ENCODE measurements at regions not wholly inside any gene's neighbourhood (a gene's known extent, or its start where the extent isn't known, plus 50 kb on each side); places are given as distances from the start of the nearest gene placed in this dataset.

DNA sequence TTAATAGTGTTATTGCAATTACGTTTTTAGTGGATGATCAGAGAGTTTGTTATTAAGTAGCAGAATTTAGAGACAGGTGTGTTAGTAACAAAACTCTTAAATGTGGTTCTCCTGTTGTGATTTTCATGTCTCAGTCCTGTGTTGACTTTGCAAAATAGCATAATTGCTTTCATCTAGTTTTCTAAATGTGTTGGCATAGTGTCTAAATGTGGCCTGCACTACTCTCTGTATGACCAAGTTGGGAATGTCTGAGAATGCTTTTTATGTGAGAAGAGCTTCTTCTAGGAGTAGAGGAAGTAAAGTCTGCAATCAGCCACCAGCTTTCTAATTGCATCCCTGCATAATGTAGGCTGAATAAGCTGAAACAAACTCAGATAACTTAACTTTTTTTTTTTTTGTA, 158.6 kb upstream of the FAT1 start:
- Histone ChIP-seq H4K91ac (replicated peaks; ENCODE audit: insufficient read length, low read length) (no peak overlapping the region), H3K79me2 (ENCODE audit: control insufficient read depth in 1 of 2, insufficient read depth in 2 of 2, low read length in 2 of 2) (peaks cover 0 to 6% of the 10 kb centered on the region in 2 experiments; a peak in 1 of 4 replicates), H3K36me3 (ENCODE audit: control insufficient read depth in 2 of 4, insufficient read depth in 4 of 4, low read length in 3 of 4) (no peaks in the 10 kb centered on the region), H3K4me2 (ENCODE audit: insufficient read depth in 1 of 2, low read depth in 2 of 2, low read length in 2 of 2) (no peak overlapping the region), H3K56ac (replicated peaks; ENCODE audit: insufficient read length, low read depth, low read length) (no peak overlapping the region), H2AK5ac (ENCODE audit: low read depth, low read length) (no peak overlapping the region), H3K4me3 (ENCODE audit: extremely low read depth in 1 of 4, insufficient read depth in 2 of 4, low read depth in 3 of 4, low read length in 4 of 4) (no peak overlapping the region), H2BK5ac (ENCODE audit: low read depth, low read length) (no peak overlapping the region), H2BK12ac (ENCODE audit: low read depth, low read length) (no peak overlapping the region), H3K9me3 (ENCODE audit: insufficient read depth in 2 of 2, low read depth in 1 of 2, low read length in 1 of 2) (no peaks in the 10 kb centered on the region), H2BK15ac (ENCODE audit: low read length) (no peak overlapping the region), H3K27ac (ENCODE audit: low read depth, low read length) (no peak overlapping the region), H3K23ac (ENCODE audit: insufficient read length) (no peak overlapping the region), H3K27me3 (replicated peaks in 1 of 4; ENCODE audit: control insufficient read depth in 3 of 4, extremely low read depth in 1 of 4, insufficient read depth in 3 of 4, low read length in 3 of 4) (no peaks in the 10 kb centered on the region), H3K23me2 (ENCODE audit: low read depth, low read length) (peaks cover 2% of the 10 kb centered on the region; the same call in 1 of the 2 replicates), H3K79me1 (ENCODE audit: low read depth, low read length) (no peaks in the 10 kb centered on the region), H2BK20ac (ENCODE audit: low read length) (no peak overlapping the region), H3K4me1 (replicated peaks in 1 of 4; ENCODE audit: control insufficient read depth in 3 of 4, insufficient read depth in 4 of 4, low read length in 3 of 4) (peaks cover 0 to 11% (median 3%) of the 10 kb centered on the region in 4 experiments; a peak in 4 of 7 replicates), H4K5ac (ENCODE audit: insufficient read length, low read depth, low read length) (no peak overlapping the region), H4K8ac (ENCODE audit: extremely low read depth, insufficient read depth, low read length) (no peak overlapping the region), H4K20me1 (replicated peaks in 1 of 2; ENCODE audit: control insufficient read depth in 1 of 2, insufficient read depth in 2 of 2, low read length in 2 of 2) (no peaks in the 10 kb centered on the region), H2BK120ac (replicated peaks; ENCODE audit: low read depth, low read length) (no peak overlapping the region), H3K4ac (replicated peaks; ENCODE audit: insufficient read length, low read depth, low read length) (no peak overlapping the region), H2AFZ (ENCODE audit: low read length) (no peak overlapping the region), H3K9ac (replicated peaks in 1 of 4; ENCODE audit: extremely low read depth in 1 of 4, low read depth in 3 of 4, low read length in 3 of 4) (no peak overlapping the region), H3K18ac (ENCODE audit: extremely low read depth, low read length) (no peak overlapping the region), H3K14ac (ENCODE audit: insufficient read length) (no peak overlapping the region)
- ChIA-PET CTCF (ENCODE audit: partially characterized antibody) (interaction anchor here (0.7 kb wide), 1 partner anchor 37 kb away, joined by 3 read pairs; no protein-coding TSS in a partner anchor), POLR2A (ENCODE audit: partially characterized antibody) (interaction anchor here (0.7 kb wide), 1 partner anchor 10 kb away, joined by 3 read pairs; no protein-coding TSS in a partner anchor)
- DNase-seq (ENCODE audit: low read depth in 1 of 2, low spot score in 2 of 2), result no peak
- 82% methylated on average over 1 of the region's 1 CpG; no CpG with 5 or more reads in 1 of the 2 experiments for WGBS, 2 experiments (ENCODE audit: extremely low coverage in 1 of 2, insufficient coverage in 1 of 2, insufficient read length in 1 of 2, insufficient replicate concordance in 2 of 2, low coverage in 1 of 2, low lambda C conversion rate in 2 of 2, missing lambda C conversion rate in 1 of 2)
- TF ChIP-seq CTBP2 (IDR thresholded peaks at IDR 0.05; ENCODE audit: borderline replicate concordance, insufficient read depth, insufficient read length, low read length) (no peak), SP1 (IDR thresholded peaks at IDR 0.05; ENCODE audit: low read depth, low read length) (no peak), FOSL1 (IDR thresholded peaks at IDR 0.05; ENCODE audit: insufficient read depth, low read depth, low read length) (no peak), PHF8 (conservative IDR thresholded peaks at IDR 0.05; ENCODE audit: low read depth, low read length) (no peak), RXRA (IDR thresholded peaks at IDR 0.05; ENCODE audit: insufficient read depth, low read depth, low read length) (no peak), KDM4A (IDR thresholded peaks at IDR 0.05; ENCODE audit: low read depth, low read length, severe bottlenecking) (no peak), TAF1 (IDR thresholded peaks at IDR 0.05; ENCODE audit: low read depth, low read length) (no peak), RFX5 (IDR thresholded peaks at IDR 0.05; ENCODE audit: borderline replicate concordance, low read depth, low read length) (no peak)
- TF ChIP-seq, protein P1, sequence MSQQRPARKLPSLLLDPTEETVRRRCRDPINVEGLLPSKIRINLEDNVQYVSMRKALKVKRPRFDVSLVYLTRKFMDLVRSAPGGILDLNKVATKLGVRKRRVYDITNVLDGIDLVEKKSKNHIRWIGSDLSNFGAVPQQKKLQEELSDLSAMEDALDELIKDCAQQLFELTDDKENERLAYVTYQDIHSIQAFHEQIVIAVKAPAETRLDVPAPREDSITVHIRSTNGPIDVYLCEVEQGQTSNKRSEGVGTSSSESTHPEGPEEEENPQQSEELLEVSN (IDR thresholded peaks at IDR 0.05), result no peak
- FAIRE-seq, result no peak

Measured in H1 (cell line).